Fibroblast of lung (primary cell): ENCODE measurements at regions not wholly inside any gene's neighbourhood (a gene's known extent, or its start where the extent isn't known, plus 50 kb on each side); places are given as distances from the start of the nearest gene placed in this dataset.

Experiments
- CTCF ChIP-seq, 2 donors: IDR thresholded peaks in 1 of 2; conservative IDR thresholded peaks in 1 of 2; 1 replicate in 1 of 2; 2 replicates in 1 of 2; pipeline ENCODE4 v1.5.1; 2011 to 2012; ENCODE audit warnings: low read length in 2 of 2, control low read depth in 1 of 2, inconsistent platforms in 1 of 2, low read depth in 1 of 2, mild to moderate bottlenecking in 1 of 2
- EZH2 ChIP-seq: IDR thresholded peaks from 2 replicates; pipeline ENCODE4 v1.5.1; 2012; ENCODE audit warnings: low read length, control low read depth, mild to moderate bottlenecking; ENCODE audit errors: missing control alignments

- no peak for TF ChIP-seq CTCF (conservative IDR thresholded peaks at IDR 0.05 in 1 of 2, IDR thresholded peaks at IDR 0.05 in 1 of 2; ENCODE audit: low read depth in 1 of 2, low read length in 2 of 2)
- TF ChIP-seq EZH2: no peak
Observed at GRCh38 chr4:111793433-111794091, 351.7 kb upstream of the FAM241A start.
